Mesendoderm (in vitro differentiated cells): ENCODE measurements at regions not wholly inside any gene's neighbourhood (a gene's known extent, or its start where the extent isn't known, plus 50 kb on each side); places are given as distances from the start of the nearest gene placed in this dataset.
A peak's percentile ranks its signal among the peaks of the same experiment; 100 is the strongest.

Experiments
- DNase-seq: peaks from one replicate; pipeline ENCODE4 v3.0.0; 2013
- H2AK5ac ChIP-seq: 2 replicates; pipeline ENCODE4 v1.6.1; 2013; ENCODE audit warnings: low read length, inconsistent platforms
- H2BK120ac ChIP-seq: 2 replicates; pipeline ENCODE4 v1.6.1; 2013; ENCODE audit warnings: low read depth, mild to moderate bottlenecking, low read length, moderate library complexity, mixed read lengths
- H2BK15ac ChIP-seq: replicated peaks from 2 replicates; pipeline ENCODE4 v1.6.1; 2013; ENCODE audit warnings: low read depth, mild to moderate bottlenecking, moderate library complexity
- H2BK5ac ChIP-seq: 2 replicates; pipeline ENCODE4 v1.6.1; 2013; ENCODE audit warnings: low read length, inconsistent platforms
- H3K18ac ChIP-seq: 2 replicates; pipeline ENCODE4 v1.6.1; 2013; ENCODE audit warnings: mild to moderate bottlenecking, low read length, mixed read lengths
- H3K23ac ChIP-seq: one replicate; pipeline ENCODE4 v1.6.1; 2013; ENCODE audit warnings: low read length
- H3K27ac ChIP-seq: 2 replicates; pipeline ENCODE4 v1.5.1; 2013; ENCODE audit warnings: low read depth, mild to moderate bottlenecking, inconsistent platforms, low read length, moderate library complexity
- H3K27me3 ChIP-seq: 2 replicates; pipeline ENCODE4 v1.6.1; 2013; ENCODE audit warnings: low read length, control low read depth, mild to moderate bottlenecking, inconsistent platforms; ENCODE audit not compliant: insufficient read depth, poor library complexity
- H3K36me3 ChIP-seq: 2 replicates; pipeline ENCODE4 v1.6.1; 2013; ENCODE audit warnings: low read length, inconsistent platforms; ENCODE audit not compliant: control insufficient read depth, insufficient read depth
- H3K4ac ChIP-seq: one replicate; pipeline ENCODE4 v1.6.1; 2013; ENCODE audit warnings: low read depth, mild to moderate bottlenecking, low read length, moderate library complexity
- H3K4me1 ChIP-seq: 2 replicates; pipeline ENCODE4 v1.6.1; 2013; ENCODE audit warnings: low read depth, low read length, inconsistent platforms; ENCODE audit not compliant: control insufficient read depth
- H3K4me2 ChIP-seq: 2 replicates; pipeline ENCODE4 v1.6.1; 2013; ENCODE audit warnings: low read length
- H3K4me3 ChIP-seq: 2 replicates; pipeline ENCODE4 v1.5.1; 2013; ENCODE audit warnings: mild to moderate bottlenecking, low read length
- H3K56ac ChIP-seq: one replicate; pipeline ENCODE4 v1.6.1; 2013; ENCODE audit warnings: low read length
- H3K79me1 ChIP-seq: 2 replicates; pipeline ENCODE4 v1.6.1; 2013; ENCODE audit warnings: low read length, inconsistent platforms
- H3K79me2 ChIP-seq: 2 replicates; pipeline ENCODE4 v1.6.1; 2013; ENCODE audit warnings: mild to moderate bottlenecking, low read length; ENCODE audit not compliant: control insufficient read depth, insufficient read depth
- H3K9ac ChIP-seq: 2 replicates; pipeline ENCODE4 v1.6.1; 2013; ENCODE audit warnings: low read length, inconsistent platforms
- H4K5ac ChIP-seq: one replicate; pipeline ENCODE4 v1.6.1; 2013; ENCODE audit warnings: low read length
- H4K8ac ChIP-seq: one replicate; pipeline ENCODE4 v1.6.1; 2013; ENCODE audit warnings: low read depth, mild to moderate bottlenecking, control low read depth, low read length, moderate library complexity
- WGBS: extraction: QIAGEN DNeasy Blood & Tissue Kit; methylation state at CpG from one replicate; pipeline ENCODE4 v1.1.7; 2013; ENCODE audit warnings: low lambda C conversion rate, missing lambda C conversion rate; ENCODE audit not compliant: insufficient coverage; ENCODE audit errors: extremely low coverage; 5-methylcytosine and 5-hydroxymethylcytosine counted together

- no CpG with 5 or more reads among the region's 7 CpGs for WGBS
- H3K79me1 ChIP-seq: no peaks in the 10 kb centered on the region
- no peak overlapping the region for H3K4me2 ChIP-seq
- peaks cover 1% of the 10 kb centered on the region for H3K4me1 ChIP-seq
- no peaks in the 10 kb centered on the region for H3K79me2 ChIP-seq
- H3K4ac ChIP-seq: peak overlapping the region; percentile 9
- H2BK15ac ChIP-seq: no peak overlapping the region
- H4K8ac ChIP-seq: no peak overlapping the region
- H3K18ac ChIP-seq: peak overlapping the region; percentile 68
- H3K36me3 ChIP-seq: no peaks in the 10 kb centered on the region
- no peak overlapping the region for H2BK120ac ChIP-seq
- peak; percentile 48 for DNase-seq
- no peaks in the 10 kb centered on the region for H3K27me3 ChIP-seq
- H3K27ac ChIP-seq: no peak overlapping the region
- H3K23ac ChIP-seq: no peak overlapping the region
- H2AK5ac ChIP-seq: no peak overlapping the region
- H3K9ac ChIP-seq: no peak overlapping the region
- H4K5ac ChIP-seq: no peak overlapping the region
- no peak overlapping the region for H3K4me3 ChIP-seq
- H2BK5ac ChIP-seq: no peak overlapping the region
- no peak overlapping the region for H3K56ac ChIP-seq
Measured at GRCh38 chr7:18414885-18415284, 80.7 kb upstream of the HDAC9 start.

- no peak overlapping the region for H3K4me3 ChIP-seq
- DNase-seq: no peak
- no peaks in the 10 kb centered on the region for H3K36me3 ChIP-seq
- no peak overlapping the region for H3K18ac ChIP-seq
- H2BK15ac ChIP-seq: no peak overlapping the region
- H3K79me2 ChIP-seq: no peaks in the 10 kb centered on the region
- no peaks in the 10 kb centered on the region for H3K27me3 ChIP-seq
- no peak overlapping the region for H3K4ac ChIP-seq
- no peak overlapping the region for H3K9ac ChIP-seq
- no peak overlapping the region for H3K27ac ChIP-seq
- H2AK5ac ChIP-seq: no peak overlapping the region
- WGBS: no CpG with 5 or more reads among the region's 3 CpGs
- no peak overlapping the region for H3K23ac ChIP-seq
- H3K4me1 ChIP-seq: no peaks in the 10 kb centered on the region
- no peak overlapping the region for H4K5ac ChIP-seq
- H2BK5ac ChIP-seq: no peak overlapping the region
- no peak overlapping the region for H3K56ac ChIP-seq
- H4K8ac ChIP-seq: no peak overlapping the region
- no peak overlapping the region for H3K4me2 ChIP-seq
- no peaks in the 10 kb centered on the region for H3K79me1 ChIP-seq
- no peak overlapping the region for H2BK120ac ChIP-seq
Measured at GRCh38 chr7:18416988-18417387, 78.6 kb upstream of the HDAC9 start.

GRCh38 chr7:18419456-18419855 lies 76.1 kb upstream of the HDAC9 start:
- no peak overlapping the region for H3K9ac ChIP-seq
- H2BK15ac ChIP-seq: no peak overlapping the region
- H4K8ac ChIP-seq: no peak overlapping the region
- no peak overlapping the region for H3K18ac ChIP-seq
- no peaks in the 10 kb centered on the region for H3K79me2 ChIP-seq
- no peak overlapping the region for H2BK120ac ChIP-seq
- no peaks in the 10 kb centered on the region for H3K4me1 ChIP-seq
- H3K79me1 ChIP-seq: no peaks in the 10 kb centered on the region
- H3K23ac ChIP-seq: no peak overlapping the region
- H3K27ac ChIP-seq: no peak overlapping the region
- no peak overlapping the region for H2AK5ac ChIP-seq
- no peak for DNase-seq
- H3K36me3 ChIP-seq: no peaks in the 10 kb centered on the region
- H4K5ac ChIP-seq: no peak overlapping the region
- H3K4ac ChIP-seq: no peak overlapping the region
- no CpG with 5 or more reads among the region's 3 CpGs for WGBS
- no peak overlapping the region for H3K56ac ChIP-seq
- no peaks in the 10 kb centered on the region for H3K27me3 ChIP-seq
- no peak overlapping the region for H3K4me2 ChIP-seq
- no peak overlapping the region for H2BK5ac ChIP-seq
- H3K4me3 ChIP-seq: no peak overlapping the region

GRCh38 chr7:18420108-18420507 lies 75.4 kb upstream of the HDAC9 start:
- Histone ChIP-seq H3K4me1 (no peaks in the 10 kb centered on the region), H3K4me2 (no peak overlapping the region), H2AK5ac (no peak overlapping the region), H3K4ac (no peak overlapping the region), H2BK5ac (no peak overlapping the region), H3K4me3 (no peak overlapping the region), H2BK15ac (no peak overlapping the region), H3K79me2 (no peaks in the 10 kb centered on the region), H3K9ac (no peak overlapping the region), H4K8ac (no peak overlapping the region), H3K18ac (no peak overlapping the region), H3K56ac (no peak overlapping the region), H4K5ac (no peak overlapping the region), H3K79me1 (no peaks in the 10 kb centered on the region), H3K27ac (no peak overlapping the region), H2BK120ac (no peak overlapping the region), H3K27me3 (no peaks in the 10 kb centered on the region), H3K36me3 (no peaks in the 10 kb centered on the region), H3K23ac (no peak overlapping the region)
- no CpG with 5 or more reads among the region's 2 CpGs for WGBS
- DNase-seq: no peak

DNA sequence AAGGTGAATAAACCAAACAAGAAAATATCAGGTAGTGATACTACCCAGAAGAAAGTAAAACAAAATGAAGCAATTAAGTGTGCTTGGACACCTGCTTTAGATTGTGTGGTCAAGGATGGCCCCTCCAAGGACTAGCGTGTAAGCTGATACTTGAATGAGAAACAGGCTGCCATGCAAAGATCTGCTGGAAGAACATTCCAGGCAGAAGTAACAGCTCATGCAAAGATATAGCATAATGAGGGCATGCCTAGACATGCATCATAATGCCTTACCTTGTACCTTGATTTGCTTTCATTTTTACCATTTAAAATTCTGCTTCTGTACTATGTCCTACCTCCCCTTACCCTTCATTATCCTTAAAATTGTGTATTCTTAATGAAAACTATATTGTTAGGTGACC lies 74.8 kb upstream of the HDAC9 start:
- H3K27ac ChIP-seq: no peak overlapping the region
- H4K5ac ChIP-seq: no peak overlapping the region
- no peaks in the 10 kb centered on the region for H3K27me3 ChIP-seq
- H2BK15ac ChIP-seq: no peak overlapping the region
- H2BK120ac ChIP-seq: no peak overlapping the region
- no peak overlapping the region for H3K4me2 ChIP-seq
- no peak for DNase-seq
- H4K8ac ChIP-seq: no peak overlapping the region
- no peaks in the 10 kb centered on the region for H3K36me3 ChIP-seq
- no peaks in the 10 kb centered on the region for H3K4me1 ChIP-seq
- no peaks in the 10 kb centered on the region for H3K79me2 ChIP-seq
- no peak overlapping the region for H3K9ac ChIP-seq
- no peak overlapping the region for H3K4me3 ChIP-seq
- no peak overlapping the region for H3K23ac ChIP-seq
- no peak overlapping the region for H3K56ac ChIP-seq
- H3K4ac ChIP-seq: no peak overlapping the region
- no peak overlapping the region for H2AK5ac ChIP-seq
- H3K18ac ChIP-seq: no peak overlapping the region
- no peak overlapping the region for H2BK5ac ChIP-seq
- no peaks in the 10 kb centered on the region for H3K79me1 ChIP-seq
- WGBS: no CpG with 5 or more reads among the region's 1 CpG

- Histone ChIP-seq H4K8ac (no peak overlapping the region), H3K23ac (no peak overlapping the region), H3K27ac (no peak overlapping the region), H3K4me1 (no peaks in the 10 kb centered on the region), H3K4me2 (no peak overlapping the region), H3K79me1 (no peaks in the 10 kb centered on the region), H3K27me3 (no peaks in the 10 kb centered on the region), H2BK5ac (no peak overlapping the region), H4K5ac (no peak overlapping the region), H3K4ac (peak overlapping the region; percentile 68), H3K56ac (peak overlapping the region; percentile 38), H2BK15ac (no peak overlapping the region), H2AK5ac (no peak overlapping the region), H3K18ac (no peak overlapping the region), H3K4me3 (no peak overlapping the region), H3K79me2 (no peaks in the 10 kb centered on the region), H3K36me3 (no peaks in the 10 kb centered on the region), H3K9ac (no peak overlapping the region), H2BK120ac (no peak overlapping the region)
- no peak for DNase-seq
- no CpG with 5 or more reads among the region's 4 CpGs for WGBS
Measured at GRCh38 chr7:18421297-18422002, 74.1 kb upstream of the HDAC9 start.
